ENCODE measurements at regions not wholly inside any gene's neighbourhood (a gene's known extent, or its start where the extent isn't known, plus 50 kb on each side); places are given as distances from the start of the nearest gene placed in this dataset.

DNA sequence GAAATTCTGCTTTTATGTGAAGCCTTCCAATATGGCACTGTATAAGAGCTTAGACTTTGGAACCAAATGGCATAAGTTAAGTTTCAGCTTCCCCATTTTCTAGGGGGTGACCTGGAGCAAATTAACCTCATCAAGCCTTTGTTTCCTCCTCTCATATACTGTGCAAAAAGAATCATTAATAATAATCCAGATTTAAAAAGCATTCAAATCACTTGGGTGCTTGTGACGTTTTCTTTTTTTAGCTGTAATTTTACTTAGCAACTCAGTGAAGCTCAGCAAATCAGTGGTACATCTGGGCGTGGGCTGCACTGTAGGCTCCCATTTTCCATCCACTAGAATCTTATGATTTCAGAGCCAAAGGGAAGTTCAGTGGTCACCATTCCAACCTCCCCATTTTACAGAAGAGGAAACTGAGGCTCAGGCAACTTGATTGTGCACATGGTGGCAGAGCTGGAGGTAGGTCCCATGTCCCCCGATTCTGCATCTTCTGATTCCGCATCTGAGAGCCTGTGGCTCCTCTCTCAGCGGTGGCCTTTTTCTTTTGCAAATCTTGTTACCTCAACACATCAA, 131.2 kb downstream of the SNAPC1 start:
- no peak for DNase-seq (ENCODE audit: low read depth)

DNA sequence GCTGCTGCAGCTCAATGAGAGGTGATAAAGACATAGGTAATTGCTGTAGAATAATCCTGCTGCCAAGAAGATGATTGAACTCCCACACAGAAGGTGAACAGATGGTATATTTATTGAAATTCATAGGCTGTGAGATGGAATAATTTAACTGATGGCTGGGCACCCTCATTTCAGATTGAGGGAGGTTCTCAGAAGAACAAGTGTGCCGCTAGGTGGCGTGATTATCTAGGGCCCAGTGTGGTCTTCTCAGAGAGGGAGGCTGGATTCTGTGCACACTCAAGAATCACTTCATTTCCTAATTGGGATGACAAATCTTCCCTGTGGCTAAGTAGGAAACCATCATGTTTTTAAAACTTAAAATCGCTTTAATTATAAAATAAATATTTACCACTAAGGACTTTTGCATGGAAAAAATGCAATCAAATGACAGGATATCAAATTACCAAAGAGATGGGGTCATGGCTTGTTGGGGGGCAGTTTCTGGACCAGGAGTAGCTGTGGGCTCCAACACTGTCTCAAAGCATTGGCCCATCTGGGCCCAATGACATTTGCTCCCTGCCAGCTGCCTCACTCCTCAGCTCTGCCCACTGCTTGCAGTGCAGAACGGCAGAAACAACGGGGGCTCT, 132.3 kb downstream of the SNAPC1 start:
- peak; percentile 46 for DNase-seq (ENCODE audit: low read depth)

DNA sequence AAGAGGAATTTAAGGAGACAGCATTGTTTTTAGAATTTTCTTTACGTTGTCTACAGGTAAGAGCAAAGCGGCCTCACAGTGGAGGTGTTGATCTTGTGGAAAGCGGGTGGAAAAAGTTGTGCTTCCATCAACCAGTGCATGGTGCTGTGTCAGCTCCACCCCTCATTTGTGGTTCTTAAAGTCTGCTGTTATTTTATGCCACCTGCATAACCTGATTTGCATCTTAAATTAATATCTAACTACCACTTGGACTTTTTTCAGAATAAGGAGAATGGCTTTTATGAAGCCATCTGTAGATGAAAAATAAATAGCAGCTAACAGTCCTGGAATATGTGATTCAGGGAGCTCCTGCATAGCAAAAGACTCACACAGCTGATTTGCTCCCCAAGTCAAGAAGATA, 135.1 kb downstream of the SNAPC1 start:
- DNase-seq (ENCODE audit: low read depth) = no peak

DNA sequence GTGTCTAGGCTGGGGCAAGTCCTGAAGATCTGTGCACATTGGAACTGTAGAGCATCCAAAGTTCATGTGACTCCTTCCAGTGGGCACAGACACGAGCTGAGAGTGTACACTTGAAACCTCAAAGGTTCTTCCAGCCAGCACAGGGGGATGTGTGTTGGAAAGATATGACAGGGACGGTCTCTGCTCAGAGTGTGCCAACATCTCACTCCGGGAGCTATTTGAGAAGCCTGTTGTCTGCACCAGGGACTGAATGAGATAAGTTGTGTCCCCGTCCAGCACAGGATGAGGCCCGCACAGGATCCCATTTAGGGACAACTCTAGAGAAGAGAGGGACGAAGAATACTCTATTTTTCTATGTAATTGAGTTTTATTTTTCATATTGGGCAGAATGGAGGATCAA, 136.3 kb downstream of the SNAPC1 start:
- DNase-seq (ENCODE audit: low read depth) = no peak

DNA sequence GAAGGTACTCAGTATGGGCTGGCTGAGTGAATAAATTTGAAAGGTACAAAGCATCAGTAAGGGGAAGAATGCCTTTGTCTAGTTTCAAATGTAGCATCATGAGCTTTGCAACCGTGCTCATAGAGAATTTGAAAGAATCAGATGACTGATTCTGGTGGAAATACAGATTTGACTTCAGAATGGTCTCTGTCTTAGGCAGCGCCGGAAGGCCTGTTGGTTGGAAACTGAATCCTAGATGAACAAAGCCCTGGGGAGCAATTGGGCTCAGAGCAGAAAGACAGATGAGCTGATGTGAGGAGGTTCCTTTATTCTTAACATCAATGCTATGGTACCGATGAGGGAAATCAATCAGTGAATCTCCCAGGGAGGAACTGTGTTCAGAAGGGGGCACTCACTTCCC, 137.3 kb downstream of the SNAPC1 start:
- no peak for DNase-seq (ENCODE audit: low read depth)

DNA sequence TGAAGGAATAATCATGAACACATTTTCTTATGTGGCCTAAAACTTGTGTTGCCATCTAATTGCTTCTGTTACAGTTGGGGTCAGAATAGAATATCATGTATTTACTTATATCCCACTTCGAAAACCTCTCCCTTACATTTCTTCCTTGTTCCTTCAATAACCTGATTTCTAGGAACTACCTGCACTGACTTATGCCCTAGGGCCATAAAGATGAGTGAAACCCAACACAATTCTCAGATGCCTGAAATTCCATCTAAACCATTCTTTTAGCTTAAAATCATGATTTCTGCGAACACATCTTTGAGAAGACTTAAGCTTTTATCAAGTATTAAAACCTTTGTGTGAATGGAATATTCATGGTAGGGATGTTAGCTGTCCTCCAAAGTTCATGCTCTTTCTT, 142.7 kb downstream of the SNAPC1 start:
- DNase-seq (ENCODE audit: low read depth) = no peak

DNA sequence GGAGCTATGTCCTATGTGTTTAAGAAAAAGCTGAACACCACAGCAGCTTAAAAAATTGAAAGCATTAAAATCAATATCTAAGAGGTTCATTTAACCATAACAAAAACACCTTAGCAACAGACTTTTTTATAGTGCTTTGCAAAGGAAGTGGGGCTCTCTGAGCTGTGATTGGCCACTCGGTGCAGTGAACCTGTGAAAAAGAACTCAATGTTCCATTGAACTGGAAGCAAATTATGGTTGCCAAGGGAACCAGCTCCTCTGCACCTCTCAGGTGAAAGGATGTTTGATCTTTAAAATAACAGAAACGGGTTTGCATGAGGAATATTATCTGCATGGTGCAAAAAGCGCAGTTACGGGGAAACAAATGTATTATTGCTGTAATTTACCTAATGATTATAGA, 149.4 kb downstream of the SNAPC1 start:
- DNase-seq (ENCODE audit: low read depth) = no peak

DNA sequence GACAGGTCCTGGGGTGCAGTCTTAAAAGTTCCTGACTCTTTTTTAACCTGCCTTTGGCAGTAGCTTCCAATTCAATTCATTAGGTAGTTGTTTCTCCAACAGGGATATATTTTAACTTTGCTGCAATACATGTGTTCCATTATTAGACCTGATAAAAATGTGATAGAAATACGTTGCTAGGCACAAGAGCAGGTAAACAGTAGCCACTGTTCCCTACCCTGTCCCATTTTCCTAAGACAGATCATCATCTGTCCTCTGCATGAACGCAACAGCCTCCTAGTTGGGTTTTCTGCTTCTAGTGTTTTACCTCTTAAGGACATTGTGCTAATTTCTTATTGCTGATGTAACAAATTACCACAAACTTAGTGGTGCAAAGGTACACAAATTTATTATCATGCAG, 156.8 kb downstream of the SNAPC1 start:
- DNase-seq (ENCODE audit: low read depth) = no peak

DNA sequence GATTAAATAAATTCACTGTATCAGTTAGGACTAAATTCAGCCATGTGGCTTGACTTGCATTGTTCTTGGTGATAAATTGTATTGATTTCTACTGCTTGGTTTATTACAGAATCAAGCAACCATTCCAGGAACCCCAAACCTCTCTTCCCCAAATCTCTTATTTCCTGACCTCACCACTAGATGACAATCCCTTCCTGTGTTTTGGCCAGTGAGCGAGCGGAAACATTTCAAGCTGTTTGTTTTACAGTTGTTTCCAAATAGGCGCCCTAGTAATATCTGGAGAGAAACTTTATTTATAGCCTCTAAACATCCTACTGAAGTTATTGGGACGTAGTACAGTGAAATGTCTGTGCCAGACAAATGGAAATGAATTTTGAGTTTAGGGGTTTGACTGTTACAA, 161.1 kb downstream of the SNAPC1 start:
- DNase-seq (ENCODE audit: low read depth) = no peak

DNA sequence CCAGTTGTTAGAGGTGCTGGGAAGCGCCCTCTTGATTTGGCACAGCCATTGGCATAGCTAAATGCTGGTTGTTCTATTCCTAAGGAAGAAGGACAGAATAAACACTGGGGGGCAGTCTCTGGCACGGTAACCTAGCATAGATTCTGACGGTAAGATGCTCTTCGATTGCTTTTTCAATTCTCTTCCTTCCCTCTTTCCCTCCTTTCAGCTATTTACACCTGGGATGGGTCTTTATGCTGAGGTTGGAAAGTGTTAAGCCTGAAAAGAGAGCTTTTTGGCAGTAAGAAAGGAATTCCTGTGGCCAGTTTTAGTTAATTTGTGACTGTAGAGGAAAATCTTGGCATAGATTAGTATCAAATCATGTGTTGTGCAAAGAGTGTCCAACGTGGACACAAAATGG, 162.8 kb downstream of the SNAPC1 start:
- DNase-seq (ENCODE audit: low read depth) = no peak

DNA sequence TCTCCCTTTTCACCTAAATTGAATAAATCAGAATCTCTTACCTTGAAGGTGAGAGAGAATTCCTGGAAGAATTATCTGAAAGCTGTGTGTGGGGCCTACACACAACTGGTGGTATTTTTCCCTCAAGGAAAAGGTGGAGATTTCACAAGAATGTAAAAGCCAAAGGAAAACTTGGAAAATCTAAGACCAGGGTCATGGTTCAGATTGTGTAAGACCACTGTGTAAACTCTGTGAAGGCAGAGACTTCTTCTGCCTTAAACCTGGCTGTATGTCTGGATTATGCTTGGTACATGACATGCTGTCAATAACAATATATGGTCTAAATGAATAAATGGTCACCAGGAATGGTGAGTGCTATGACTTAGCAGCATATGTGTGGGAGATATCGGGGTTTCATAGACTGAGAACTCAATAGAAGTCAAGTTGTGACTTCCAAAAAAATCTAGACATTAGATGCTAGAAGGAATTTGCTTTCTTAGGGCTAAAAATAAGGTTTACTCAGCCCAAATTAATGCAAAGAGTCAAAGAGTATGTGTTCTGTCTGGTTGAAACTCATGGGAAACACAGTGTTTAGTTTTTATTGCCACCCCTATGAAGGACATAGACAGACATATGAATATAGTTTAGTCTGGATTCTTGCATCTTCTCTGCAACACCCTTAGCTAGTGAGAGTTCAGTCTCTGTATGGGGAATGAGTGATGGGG, 163.7 kb downstream of the SNAPC1 start:
- DNase-seq (ENCODE audit: low read depth) = no peak

DNA sequence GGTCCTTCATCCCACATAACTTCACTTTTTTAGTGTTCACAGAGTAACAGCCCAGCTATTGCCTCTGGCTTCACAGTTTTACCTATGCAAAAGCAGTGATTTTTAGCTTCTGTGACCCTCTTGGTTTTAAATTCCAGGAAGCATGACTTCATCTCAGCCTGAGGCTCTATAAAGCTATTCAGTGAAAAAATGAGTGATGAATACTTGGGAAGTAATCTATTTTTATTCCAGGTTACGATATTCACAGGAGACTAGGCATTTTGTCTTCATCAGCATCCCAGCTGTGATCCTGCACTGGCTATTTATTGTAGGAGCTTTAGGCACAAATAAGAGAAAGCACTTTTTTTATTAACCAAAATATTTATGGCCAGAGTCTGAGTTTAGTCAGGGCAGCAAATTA, 164.8 kb downstream of the SNAPC1 start:
- DNase-seq (ENCODE audit: low read depth) = no peak

DNA sequence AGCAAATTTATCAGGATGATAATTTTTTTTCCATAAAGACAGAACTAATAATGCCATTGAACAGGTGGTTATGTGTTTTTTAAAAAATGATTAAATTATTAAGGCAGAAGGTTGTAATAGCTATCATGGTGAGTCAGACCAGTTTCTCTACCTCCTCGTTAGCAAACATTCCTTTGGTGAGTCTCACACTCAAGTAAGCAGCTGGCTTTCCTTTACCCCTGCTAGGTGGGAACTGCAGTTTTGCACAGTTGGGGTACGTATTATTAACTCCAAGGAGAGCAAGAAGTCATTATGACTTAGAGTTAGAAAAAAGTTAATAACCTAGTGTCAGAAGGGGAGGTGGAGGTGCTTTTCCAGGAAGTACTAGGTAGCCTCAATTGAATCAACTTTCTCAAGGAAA, 165.3 kb downstream of the SNAPC1 start:
- no peak for DNase-seq (ENCODE audit: low read depth)

DNA sequence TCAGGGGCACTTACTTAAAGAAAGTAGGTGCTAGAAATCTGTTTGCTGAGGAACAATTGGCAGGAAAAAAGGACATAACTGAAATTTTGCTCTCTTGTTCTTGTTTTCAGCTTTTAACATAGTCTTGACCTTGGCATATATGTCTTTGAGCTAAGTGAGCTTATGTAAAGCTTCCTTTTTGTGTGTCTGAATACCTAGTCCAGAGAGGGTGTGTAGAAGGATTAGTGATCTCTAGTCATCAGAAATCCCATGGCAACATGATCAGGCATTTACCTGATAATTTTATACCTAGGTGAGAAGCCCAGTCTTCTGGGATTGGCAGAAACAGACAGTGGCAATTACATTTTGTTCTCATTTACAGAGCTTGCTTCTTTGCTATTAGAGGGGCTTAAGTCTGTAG, 166.1 kb downstream of the SNAPC1 start:
- DNase-seq (ENCODE audit: low read depth) = no peak

DNA sequence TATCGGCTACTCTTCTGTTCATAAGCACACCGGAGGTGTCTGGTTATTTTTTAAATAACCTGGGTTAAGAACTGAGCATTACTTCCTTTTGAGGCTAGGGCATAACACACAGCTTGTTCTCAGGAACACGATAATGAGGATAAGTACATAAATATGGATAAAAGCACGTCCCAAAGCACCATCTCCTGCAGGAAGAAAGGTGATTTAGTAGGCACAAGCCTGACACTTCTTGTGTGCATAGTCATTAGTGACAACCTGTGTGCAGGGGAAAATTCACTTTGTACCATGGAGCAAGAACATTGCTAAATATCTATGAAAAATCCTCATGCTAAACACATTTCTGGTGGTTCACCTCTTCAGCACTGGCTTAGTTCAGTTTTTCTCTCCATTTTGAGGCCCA, 166.5 kb downstream of the SNAPC1 start:
- no peak for DNase-seq (ENCODE audit: low read depth)

DNA sequence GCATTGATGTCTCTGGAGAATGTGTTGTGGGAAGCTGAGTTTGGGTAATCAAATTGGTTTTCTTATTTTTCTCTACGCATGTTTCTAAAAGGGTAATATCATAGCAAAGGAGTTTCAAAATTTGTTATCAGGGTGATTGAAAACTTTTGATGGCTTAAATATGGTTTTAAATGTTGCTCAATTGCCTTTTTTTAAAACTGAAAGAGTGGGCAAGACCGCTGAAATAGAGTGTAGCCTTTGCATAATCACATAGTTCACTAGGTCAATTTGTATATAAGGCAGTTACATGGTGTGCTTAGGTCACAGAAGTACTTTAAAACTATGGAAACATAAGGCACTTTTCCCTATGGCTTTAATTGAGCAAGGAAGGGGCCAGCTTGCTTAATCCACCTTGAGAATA, 167.4 kb downstream of the SNAPC1 start:
- DNase-seq (ENCODE audit: low read depth) = no peak

DNA sequence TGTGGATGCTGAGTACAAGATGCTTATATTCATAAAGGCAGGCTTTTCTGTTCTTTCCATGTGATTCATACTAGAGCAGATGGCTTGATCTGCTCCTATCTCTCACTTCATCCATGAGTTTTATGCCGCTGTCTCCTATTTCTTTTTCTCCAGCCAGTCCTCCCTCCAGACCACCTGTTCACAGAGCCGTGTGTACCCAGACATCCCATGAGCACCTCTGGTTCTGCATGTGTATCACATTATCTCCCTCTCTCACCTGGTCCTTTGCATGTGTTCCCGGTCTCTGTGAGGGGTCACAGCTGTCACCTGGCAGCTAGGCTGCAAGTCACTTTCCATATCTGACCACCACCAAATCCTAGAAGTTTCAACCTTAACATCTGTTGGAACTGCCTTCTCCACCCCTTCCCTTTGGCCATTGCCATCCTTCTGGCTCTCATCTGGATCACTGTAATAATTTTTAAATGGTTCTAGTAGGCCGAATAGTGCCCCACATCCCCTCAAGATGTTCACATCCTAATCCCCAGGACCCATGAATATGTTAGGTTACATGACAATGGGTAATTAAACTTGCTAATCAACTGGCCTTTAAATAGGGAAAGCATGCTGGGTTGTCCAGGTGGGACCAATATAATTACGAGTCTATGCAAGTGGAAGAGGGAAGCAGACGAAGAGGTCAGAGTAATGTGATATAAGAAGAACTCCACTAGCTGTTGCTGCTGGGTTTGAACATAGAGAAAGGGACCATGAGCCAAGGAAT, 168.1 kb downstream of the SNAPC1 start:
- DNase-seq (ENCODE audit: low read depth) = no peak

DNA sequence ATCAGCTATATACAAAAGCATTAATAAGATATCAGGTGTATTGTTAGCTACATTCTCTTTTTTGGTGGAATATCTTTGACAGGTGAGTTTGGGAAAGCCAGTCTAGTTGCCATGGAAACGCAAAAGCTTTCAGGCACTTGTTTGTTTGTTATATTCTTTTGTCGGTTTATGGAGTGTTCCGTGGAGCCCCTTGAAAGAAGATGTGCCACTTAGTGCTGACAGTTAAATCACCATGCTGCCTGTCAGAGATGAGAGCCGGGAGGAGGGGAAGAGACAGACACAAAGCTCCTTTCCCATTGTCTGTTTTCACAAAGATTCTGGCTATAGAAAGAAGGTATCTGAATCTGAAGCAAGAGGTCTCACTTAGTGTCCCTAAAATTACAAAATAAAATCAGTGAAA, 170.8 kb downstream of the SNAPC1 start:
- DNase-seq (ENCODE audit: low read depth) = no peak

DNA sequence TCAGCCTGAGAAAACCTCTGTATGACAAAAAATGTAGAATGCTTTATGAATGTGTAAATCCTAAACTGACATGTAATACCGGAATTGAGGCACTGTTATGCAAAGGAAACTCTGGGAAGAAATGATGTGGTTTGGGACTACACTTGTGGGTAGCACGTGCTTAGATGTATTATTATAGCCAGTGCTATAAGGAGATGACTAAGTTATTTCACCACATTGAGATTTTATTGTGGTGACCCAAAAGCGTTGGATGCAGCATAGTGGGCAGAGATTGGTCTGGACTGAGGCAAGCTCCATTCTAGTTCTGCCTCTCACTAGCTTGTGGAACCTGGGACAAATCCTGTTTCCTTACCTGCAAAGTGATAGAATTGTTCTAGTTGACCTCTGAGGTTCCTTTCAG, 172.2 kb downstream of the SNAPC1 start:
- DNase-seq (ENCODE audit: low read depth) = no peak

DNA sequence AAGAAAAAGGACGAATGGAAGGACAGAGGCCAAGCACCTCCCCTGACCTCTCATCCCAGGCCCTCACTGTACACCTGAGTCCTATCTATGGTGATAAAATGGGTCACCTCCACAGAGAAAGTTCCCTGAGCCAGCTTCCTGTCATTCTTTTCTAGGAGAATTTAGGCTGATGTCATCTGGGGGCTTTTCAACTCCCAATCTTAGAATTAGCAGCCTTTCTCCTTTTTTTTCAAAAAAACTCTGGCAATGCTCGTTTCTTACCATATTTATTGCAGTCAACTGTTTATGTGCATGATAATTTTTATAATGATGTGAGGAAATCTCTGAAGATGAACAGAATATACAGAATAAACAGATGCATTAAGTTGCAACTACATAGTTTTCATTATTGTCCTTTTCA, 177.6 kb downstream of the SNAPC1 start:
- DNase-seq (ENCODE audit: low read depth) = no peak

DNA sequence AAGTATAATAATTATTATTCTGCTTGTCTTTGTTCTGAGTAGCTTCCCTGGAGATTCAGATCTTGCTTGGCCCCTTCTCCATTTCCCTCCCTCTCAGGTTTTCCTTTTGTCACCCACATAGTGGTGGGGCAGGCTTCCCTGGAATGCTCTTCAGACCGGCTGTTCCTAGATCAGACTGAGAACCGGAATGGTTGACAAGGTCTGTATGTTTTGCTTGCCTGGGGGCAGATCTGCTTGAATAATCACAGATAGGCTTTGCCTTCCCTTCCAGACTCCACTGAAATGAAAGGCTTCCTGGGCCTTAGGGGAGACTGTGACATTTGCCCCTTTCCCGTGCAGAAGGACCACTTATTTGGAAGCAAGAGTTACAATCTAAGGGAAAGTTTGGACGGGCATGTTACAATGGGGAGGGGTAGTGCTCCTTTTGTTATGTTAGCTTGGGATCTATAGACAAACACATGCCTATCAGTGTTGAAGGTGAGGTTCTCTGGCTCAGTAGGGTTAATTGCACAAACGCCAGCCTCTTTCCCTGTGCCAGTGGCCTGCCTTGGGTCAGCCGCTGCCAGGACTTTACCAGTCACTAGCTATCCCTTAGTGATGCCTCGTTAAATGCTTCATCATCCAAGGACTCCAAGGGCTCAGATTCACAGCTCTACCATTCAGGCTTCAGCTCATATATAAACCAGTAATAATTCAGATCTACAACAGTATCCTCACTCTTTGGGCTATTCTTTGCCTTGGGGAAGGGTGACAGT, 178.6 kb downstream of the SNAPC1 start:
- no peak for DNase-seq (ENCODE audit: low read depth)

DNA sequence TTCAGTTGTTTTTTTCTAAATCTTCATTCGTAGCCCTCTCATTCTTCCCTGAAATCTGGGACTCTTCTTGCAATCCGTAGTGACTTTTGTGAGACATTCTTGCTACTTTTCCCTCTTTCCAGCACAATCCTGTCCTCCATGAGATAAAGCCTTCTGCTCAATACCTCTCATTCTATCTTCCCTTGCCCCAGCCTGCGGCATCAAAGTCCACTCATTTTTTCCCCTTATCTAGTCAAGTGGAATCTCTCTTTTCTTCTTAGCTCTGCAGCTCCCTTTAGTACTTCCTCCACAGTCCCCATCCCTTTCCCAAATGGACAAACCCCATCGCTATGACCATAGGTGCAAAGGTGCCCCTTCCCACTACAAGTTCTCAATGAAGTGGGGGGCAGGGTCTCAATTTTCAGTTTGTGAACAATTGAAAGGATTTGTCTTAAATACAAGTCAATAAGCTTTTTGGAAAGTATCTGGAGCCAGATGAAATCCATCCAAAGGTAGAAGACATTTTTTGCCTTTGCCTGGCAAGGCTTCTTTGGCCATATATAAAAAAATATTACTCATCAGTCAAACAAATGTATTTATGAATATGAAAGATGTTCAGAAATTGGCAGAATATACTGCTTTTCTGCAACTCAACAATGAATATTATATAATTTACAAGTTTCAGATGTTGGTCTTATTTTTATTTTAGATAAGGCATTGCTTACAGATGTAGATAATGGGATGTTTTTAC, 179.4 kb downstream of the SNAPC1 start:
- no peak for DNase-seq (ENCODE audit: low read depth)
